ENCODE measurements at regions not wholly inside any gene's neighbourhood (a gene's known extent, or its start where the extent isn't known, plus 50 kb on each side); places are given as distances from the start of the nearest gene placed in this dataset.

DNA sequence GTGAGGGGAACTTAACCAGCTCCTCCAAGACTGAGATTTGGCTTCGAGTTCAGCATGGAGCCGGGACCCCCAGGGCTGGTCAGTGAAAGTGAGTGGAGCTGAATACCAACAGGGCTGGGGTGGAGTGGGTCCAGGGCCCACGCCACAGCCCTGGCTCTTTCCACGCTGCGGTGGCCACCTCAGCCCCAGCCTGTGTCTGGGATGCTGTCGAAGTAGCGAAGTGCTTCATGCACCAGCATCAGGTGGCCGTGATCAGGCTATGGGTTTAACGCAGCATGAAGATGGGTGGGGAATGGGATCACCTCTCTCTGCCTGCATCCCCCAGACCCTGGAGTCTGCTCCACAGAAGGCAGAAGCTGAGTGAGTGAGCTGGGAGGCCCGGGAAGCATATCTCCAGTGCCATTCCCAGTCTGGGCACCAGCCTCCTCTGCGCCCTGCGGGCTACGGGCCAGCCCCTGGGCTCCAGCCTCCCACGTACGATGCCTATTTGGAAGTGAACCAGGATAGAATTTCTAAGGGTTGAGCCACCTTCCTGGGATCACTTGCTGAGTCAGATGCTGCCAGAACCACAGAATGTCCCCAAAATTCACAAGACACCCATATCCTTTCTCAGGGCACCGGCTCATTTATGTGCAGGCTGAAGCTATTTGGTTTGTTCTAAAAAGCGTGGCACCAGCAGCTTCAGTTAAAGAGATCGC is 131.1 kb upstream of the CHST15 start:
- no peak for DNase-seq (ENCODE audit: low spot score in 2 of 2, unreplicated experiment in 2 of 2)

DNA sequence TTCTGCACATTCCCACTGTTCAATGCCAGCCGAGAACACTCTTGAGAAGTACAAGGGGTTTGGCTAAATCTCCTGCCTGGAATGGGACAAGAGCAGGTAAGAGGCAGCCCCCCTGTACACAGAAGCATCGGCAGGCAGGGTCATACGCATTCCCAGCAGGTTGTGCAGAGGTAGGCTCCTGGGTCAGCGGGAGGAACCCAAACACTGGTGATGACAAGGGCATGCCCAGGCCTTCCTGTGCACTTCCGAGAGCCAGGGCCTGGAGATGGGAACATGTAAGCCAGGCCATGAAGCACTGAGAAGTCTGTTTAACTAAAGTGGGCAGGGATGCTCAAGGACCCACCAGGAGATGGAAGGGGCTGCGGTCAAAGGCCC is 130.3 kb upstream of the CHST15 start:
- no peak overlapping the region for H3K27ac Mint-ChIP-seq
- H3K4me1 Mint-ChIP-seq, result peaks cover 30% of the 10 kb centered on the region
- DNase-seq (ENCODE audit: low spot score in 2 of 2, unreplicated experiment in 2 of 2), result no peak
- H3K4me3 Mint-ChIP-seq, result no peak overlapping the region
- TF ChIP-seq, protein P1, sequence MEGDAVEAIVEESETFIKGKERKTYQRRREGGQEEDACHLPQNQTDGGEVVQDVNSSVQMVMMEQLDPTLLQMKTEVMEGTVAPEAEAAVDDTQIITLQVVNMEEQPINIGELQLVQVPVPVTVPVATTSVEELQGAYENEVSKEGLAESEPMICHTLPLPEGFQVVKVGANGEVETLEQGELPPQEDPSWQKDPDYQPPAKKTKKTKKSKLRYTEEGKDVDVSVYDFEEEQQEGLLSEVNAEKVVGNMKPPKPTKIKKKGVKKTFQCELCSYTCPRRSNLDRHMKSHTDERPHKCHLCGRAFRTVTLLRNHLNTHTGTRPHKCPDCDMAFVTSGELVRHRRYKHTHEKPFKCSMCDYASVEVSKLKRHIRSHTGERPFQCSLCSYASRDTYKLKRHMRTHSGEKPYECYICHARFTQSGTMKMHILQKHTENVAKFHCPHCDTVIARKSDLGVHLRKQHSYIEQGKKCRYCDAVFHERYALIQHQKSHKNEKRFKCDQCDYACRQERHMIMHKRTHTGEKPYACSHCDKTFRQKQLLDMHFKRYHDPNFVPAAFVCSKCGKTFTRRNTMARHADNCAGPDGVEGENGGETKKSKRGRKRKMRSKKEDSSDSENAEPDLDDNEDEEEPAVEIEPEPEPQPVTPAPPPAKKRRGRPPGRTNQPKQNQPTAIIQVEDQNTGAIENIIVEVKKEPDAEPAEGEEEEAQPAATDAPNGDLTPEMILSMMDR (IDR thresholded peaks at IDR 0.05; ENCODE audit: unreplicated experiment), result no peak
- peaks cover 12% of the 10 kb centered on the region for H3K27me3 Mint-ChIP-seq (ENCODE audit: low read depth)
- H3K9me3 Mint-ChIP-seq, result peaks cover 28% of the 10 kb centered on the region
- no peaks in the 10 kb centered on the region for H3K36me3 Mint-ChIP-seq

More for the DNA sequence above, 131.1 kb upstream of the CHST15 start:
- peaks cover 30% of the 10 kb centered on the region for H3K4me1 Mint-ChIP-seq
- no peaks in the 10 kb centered on the region for H3K36me3 Mint-ChIP-seq
- TF ChIP-seq, protein P1 (IDR thresholded peaks at IDR 0.05; ENCODE audit: unreplicated experiment), result no peak
- H3K27ac Mint-ChIP-seq, result no peak overlapping the region
- H3K27me3 Mint-ChIP-seq (ENCODE audit: low read depth), result peaks cover 7% of the 10 kb centered on the region
- peaks cover 36% of the 10 kb centered on the region for H3K9me3 Mint-ChIP-seq
- no peak overlapping the region for H3K4me3 Mint-ChIP-seq

DNA sequence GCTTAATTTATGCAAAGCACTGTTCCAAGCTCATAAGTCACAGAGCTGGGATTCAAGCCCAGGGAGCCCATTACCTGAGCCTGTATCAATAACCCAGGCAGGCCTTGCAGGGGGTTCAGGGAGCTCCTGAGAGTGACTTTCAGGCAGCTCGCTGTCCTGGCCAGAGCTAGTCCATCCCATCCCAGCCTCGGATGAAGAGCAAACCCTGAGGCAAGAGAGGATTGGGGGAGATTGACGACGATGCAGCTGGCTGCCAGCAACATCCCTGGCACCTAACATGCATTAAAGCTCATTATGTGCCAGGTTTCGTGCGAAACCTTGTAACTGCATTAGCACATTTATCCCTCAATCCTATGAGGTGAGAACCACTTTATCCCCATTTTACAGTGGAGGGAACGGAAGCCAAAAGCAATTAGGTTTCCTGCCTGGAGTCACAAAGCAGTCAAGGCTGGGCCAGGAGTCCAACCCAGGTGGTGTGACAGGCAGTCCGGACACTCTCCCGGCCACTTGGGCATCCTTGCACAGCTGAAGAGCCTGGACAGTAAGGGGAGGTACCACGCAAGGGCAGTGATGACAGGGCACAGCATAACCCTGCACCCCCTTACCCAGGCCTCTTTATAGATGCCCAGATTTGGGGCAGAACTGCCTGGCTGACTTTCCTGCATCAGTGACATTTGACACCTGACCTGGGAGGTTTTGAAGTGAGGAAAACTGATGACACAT is 129.8 kb upstream of the CHST15 start:
- peaks cover 12% of the 10 kb centered on the region for H3K27me3 Mint-ChIP-seq (ENCODE audit: low read depth)

DNA sequence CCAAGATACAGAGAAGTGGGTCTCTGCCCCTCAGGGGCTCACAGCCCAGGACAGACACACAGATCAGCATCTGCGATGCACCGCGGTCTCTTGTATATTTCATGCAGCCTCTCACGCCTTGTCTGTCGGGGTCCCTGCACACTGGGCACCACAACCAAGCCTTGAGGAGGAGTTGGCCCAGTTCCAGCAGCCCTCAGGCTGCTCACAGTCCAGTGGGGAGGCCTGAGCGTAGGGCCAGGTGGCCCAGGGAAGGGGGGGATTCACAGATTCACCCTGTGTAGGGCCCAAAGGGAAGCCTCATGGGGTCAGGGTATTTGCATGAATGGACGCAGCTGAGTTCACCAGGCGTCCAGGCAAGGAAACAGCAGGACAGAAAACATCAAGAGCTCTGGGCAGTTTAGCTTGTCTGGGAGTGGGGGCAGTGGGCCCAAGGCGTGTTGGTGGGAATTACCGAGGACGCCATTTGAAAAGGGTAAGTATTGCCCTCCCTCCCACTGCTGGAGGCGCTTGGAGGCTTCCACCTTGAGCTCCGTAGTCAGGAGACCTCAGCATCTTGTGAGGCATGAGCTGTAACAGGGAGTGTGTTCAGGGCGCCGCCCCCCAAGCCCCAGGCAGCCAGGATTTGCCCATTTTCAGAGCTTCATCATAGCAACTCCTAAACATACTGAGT is 129.1 kb upstream of the CHST15 start:
- H3K36me3 Mint-ChIP-seq, result no peaks in the 10 kb centered on the region
- peaks cover 15% of the 10 kb centered on the region for H3K27me3 Mint-ChIP-seq (ENCODE audit: low read depth)
- DNase-seq (ENCODE audit: low spot score in 2 of 2, unreplicated experiment in 2 of 2), result no peak
- peaks cover 30% of the 10 kb centered on the region for H3K4me1 Mint-ChIP-seq
- peaks cover 17% of the 10 kb centered on the region for H3K9me3 Mint-ChIP-seq
- TF ChIP-seq, protein P1 (IDR thresholded peaks at IDR 0.05; ENCODE audit: unreplicated experiment), result no peak
- H3K4me3 Mint-ChIP-seq, result peak overlapping the region; percentile 21
- peak overlapping the region; percentile 93 for H3K27ac Mint-ChIP-seq

More for the DNA sequence above, 129.8 kb upstream of the CHST15 start:
- Mint-ChIP-seq H3K4me3 (no peak overlapping the region), H3K9me3 (peaks cover 24% of the 10 kb centered on the region), H3K27ac (no peak overlapping the region), H3K4me1 (peaks cover 30% of the 10 kb centered on the region), H3K36me3 (no peaks in the 10 kb centered on the region)
- TF ChIP-seq, protein P1 (IDR thresholded peaks at IDR 0.05; ENCODE audit: unreplicated experiment), result no peak
- DNase-seq (ENCODE audit: low spot score in 2 of 2, unreplicated experiment in 2 of 2), result no peak

DNA sequence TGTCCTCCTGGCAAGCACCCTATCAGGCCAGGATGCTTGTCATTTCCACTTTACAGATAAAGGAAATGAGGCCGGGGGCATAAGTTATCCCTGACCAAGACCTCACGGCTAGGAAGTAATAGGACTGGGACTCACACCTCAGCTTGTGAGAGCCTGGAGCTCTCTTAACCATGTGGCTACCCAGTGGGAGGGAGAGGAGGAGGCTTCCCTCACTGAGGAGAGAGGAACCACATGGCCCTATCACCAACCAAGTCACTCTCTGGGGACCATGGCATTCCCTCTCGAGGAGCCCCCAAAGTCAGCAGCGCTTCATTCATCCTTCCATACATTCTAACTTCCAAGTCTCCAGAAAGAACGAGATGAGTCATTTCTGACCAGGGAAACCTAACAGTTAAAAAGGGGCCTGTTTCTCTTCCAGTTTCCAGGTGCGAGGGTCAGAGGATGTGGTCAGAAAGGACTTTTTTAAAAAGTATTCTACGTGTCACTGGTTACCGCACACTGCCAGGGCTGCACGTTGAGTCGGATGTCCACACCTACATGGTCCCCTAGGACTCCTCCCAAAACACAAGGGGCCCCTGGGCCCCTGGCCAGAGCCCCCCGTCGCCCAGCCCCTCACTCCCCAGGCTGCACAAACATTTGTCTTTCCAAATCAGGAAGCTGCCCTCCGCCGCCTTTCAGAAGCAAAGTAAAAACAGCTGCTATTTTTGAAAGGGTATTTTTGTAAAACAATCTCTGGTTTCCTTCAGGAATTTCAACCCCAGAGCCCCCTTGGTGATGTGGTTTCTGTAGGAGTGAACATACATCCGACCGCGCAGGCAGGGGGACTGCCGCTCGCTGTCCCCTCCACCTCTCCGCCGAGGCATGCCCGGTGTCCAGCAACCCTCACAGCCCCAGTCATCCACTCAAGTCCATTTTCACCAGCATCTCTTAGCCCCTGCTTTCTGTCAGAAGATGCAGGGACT is 128.2 kb upstream of the CHST15 start:
- Mint-ChIP-seq H3K36me3 (no peaks in the 10 kb centered on the region), H3K4me3 (peak overlapping the region; percentile 21), H3K27me3 (ENCODE audit: low read depth) (peaks cover 22% of the 10 kb centered on the region), H3K9me3 (peaks cover 9% of the 10 kb centered on the region), H3K27ac (peak overlapping the region; percentile 93), H3K4me1 (peaks cover 30% of the 10 kb centered on the region)
- no peak for DNase-seq (ENCODE audit: low spot score in 2 of 2, unreplicated experiment in 2 of 2)
- TF ChIP-seq, protein P1 (IDR thresholded peaks at IDR 0.05; ENCODE audit: unreplicated experiment), result no peak

Measured in mesothelial cell of epicardium (in vitro differentiated cells).